Sigmoid colon (tissue), 6 donors: ENCODE measurements at regions not wholly inside any gene's neighbourhood (a gene's known extent, or its start where the extent isn't known, plus 50 kb on each side); places are given as distances from the start of the nearest gene placed in this dataset.

Experiments used
- DNase-seq: peaks from one replicate; pipeline ENCODE4 v3.0.0-alpha.2; 2019
- H3K27ac ChIP-seq, 4 donors: fragments of 200-600 bp; sonication (generic); one replicate each; pipeline ENCODE4 v1.5.1; 2016 to 2019; ENCODE audit warnings: mild to moderate bottlenecking in 1 of 4
- H3K27me3 ChIP-seq, 3 donors: fragments of 200-600 bp; sonication (generic); one replicate each; pipeline ENCODE4 v1.5.1; 2019; ENCODE audit warnings: mild to moderate bottlenecking in 1 of 3
- H3K36me3 ChIP-seq, 4 donors: fragments of 200-600 bp; sonication (generic); one replicate each; pipeline ENCODE4 v1.5.1; 2016 to 2019
- H3K4me1 ChIP-seq, 4 donors: fragments of 200-600 bp; sonication (generic); one replicate each; pipeline ENCODE4 v1.5.1; 2017 to 2019
- H3K4me3 ChIP-seq, 4 donors: fragments of 200-600 bp; sonication (generic); one replicate each; pipeline ENCODE4 v1.5.1; 2017 to 2019; ENCODE audit warnings: mild to moderate bottlenecking in 2 of 4, moderate library complexity in 1 of 4
- H3K9me3 ChIP-seq, 4 donors: fragments of 200-600 bp in 3 of 4; sonication (generic) in 3 of 4; one replicate each; pipeline versions ENCODE4 v1.5.1 to v1.6.1; 2013 to 2019
- EP300 ChIP-seq, 4 donors: sonication (generic); formaldehyde crosslinking; IDR thresholded peaks; one replicate each; pipeline ENCODE4 v1.6.1; 2017; ENCODE audit warnings: antibody characterized with exemption in 4 of 4
- POLR2A ChIP-seq, 2 donors: fragments of 450-650 bp; IDR thresholded peaks; one replicate each; pipeline ENCODE4 v1.6.1; 2016; ENCODE audit warnings: antibody characterized with exemption in 2 of 2, mild to moderate bottlenecking in 2 of 2, moderate library complexity in 2 of 2
- POLR2AphosphoS5 ChIP-seq, 4 donors: sonication (generic); formaldehyde crosslinking; IDR thresholded peaks; one replicate each; pipeline ENCODE4 v1.6.1; 2017; ENCODE audit warnings: antibody characterized with exemption in 4 of 4
- WGBS, 2 donors: extraction: QIAGEN DNeasy Blood & Tissue Kit; methylation state at CpG; one replicate each; pipeline ENCODE4 v1.1.7; 2013; 5-methylcytosine and 5-hydroxymethylcytosine counted together
- intact Hi-C: fragments of 100-400 bp; cut with DNase I; formaldehyde crosslinking; loops from one replicate; pipeline ENCODE4 v1.15.1; 2023
- TF ChIP-seq, protein P1 (sequence below), 4 experiments: fragments of 450-650 bp in 3 of 4; fragments of 200-600 bp in 1 of 4; IDR thresholded peaks; one replicate each; pipeline ENCODE4 v1.5.1; 2016 to 2019; ENCODE audit warnings: antibody characterized with exemption in 4 of 4, mild to moderate bottlenecking in 3 of 4, moderate library complexity in 2 of 4
- donor health status: healthy with polysubstance abuse.
- donor health status: healthy.

DNA sequence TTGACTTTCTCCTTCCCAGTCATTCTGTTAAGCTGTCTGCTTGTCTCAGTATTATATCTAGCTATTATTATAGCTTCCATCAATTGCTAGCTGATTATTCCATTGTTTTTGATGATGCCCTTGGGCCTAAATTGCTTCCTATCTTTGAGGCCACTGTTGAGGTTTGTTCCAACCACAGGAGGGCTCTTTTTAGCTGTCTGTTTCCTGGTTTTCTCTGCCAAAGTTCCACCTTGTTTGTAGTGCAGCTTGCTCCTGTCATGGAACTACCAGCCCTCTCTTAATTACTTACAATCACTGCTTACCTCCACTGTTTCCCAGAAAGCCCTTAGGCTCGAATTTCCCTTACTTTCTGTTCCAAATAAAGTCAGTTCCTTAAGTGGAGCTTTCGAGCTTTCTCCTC, 118.7 kb upstream of the SEC61G start:
- intact Hi-C loops: no loop called here
- Histone ChIP-seq H3K27me3 (no peaks in the 10 kb centered on the region), H3K27ac (no peak overlapping the region), H3K4me3 (no peak overlapping the region), H3K9me3 (no peaks in the 10 kb centered on the region), H3K4me1 (no peaks in the 10 kb centered on the region), H3K36me3 (no peaks in the 10 kb centered on the region)
- TF ChIP-seq EP300 (IDR thresholded peaks at IDR 0.05) (no peak), POLR2A (IDR thresholded peaks at IDR 0.05) (no peak), POLR2AphosphoS5 (IDR thresholded peaks at IDR 0.05) (no peak)
- TF ChIP-seq, protein P1, sequence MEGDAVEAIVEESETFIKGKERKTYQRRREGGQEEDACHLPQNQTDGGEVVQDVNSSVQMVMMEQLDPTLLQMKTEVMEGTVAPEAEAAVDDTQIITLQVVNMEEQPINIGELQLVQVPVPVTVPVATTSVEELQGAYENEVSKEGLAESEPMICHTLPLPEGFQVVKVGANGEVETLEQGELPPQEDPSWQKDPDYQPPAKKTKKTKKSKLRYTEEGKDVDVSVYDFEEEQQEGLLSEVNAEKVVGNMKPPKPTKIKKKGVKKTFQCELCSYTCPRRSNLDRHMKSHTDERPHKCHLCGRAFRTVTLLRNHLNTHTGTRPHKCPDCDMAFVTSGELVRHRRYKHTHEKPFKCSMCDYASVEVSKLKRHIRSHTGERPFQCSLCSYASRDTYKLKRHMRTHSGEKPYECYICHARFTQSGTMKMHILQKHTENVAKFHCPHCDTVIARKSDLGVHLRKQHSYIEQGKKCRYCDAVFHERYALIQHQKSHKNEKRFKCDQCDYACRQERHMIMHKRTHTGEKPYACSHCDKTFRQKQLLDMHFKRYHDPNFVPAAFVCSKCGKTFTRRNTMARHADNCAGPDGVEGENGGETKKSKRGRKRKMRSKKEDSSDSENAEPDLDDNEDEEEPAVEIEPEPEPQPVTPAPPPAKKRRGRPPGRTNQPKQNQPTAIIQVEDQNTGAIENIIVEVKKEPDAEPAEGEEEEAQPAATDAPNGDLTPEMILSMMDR (IDR thresholded peaks at IDR 0.05): no peak
- no peak for DNase-seq
- WGBS, 2 donors: 47 to 55% methylated on average over 2 of the region's 2 CpGs

DNA sequence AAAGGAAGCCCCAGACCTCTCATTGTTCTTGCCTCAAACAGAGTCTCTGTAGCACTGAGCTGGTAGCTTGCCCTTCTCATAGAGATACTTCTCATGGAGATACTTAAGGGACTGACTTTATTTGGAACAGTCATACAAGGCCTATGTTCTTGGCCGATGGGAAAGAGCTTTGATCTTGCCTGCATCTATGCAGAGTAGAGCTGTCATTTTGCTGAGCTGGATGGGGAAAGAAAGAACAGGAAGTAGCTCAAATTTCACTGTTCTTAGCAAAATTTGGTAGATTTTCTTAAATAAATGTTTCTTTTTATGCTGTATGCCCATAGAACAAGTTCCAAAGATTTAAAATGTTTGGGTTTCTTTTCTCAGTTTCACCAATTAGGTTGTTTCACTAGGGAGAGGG, 119.3 kb upstream of the SEC61G start:
- DNase-seq: no peak
- no peaks in the 10 kb centered on the region for H3K27me3 ChIP-seq
- H3K9me3 ChIP-seq: no peaks in the 10 kb centered on the region
- H3K36me3 ChIP-seq: no peaks in the 10 kb centered on the region
- TF ChIP-seq EP300 (IDR thresholded peaks at IDR 0.05) (no peak), POLR2A (IDR thresholded peaks at IDR 0.05) (no peak), POLR2AphosphoS5 (IDR thresholded peaks at IDR 0.05) (no peak)
- TF ChIP-seq, protein P1 (IDR thresholded peaks at IDR 0.05): no peak
- no peak overlapping the region for H3K27ac ChIP-seq
- H3K4me1 ChIP-seq: no peaks in the 10 kb centered on the region
- H3K4me3 ChIP-seq: no peak overlapping the region
- intact Hi-C loops: no loop called here
- WGBS, 2 donors: 63 to 76% methylated on average over 1 of the region's 1 CpG

DNA sequence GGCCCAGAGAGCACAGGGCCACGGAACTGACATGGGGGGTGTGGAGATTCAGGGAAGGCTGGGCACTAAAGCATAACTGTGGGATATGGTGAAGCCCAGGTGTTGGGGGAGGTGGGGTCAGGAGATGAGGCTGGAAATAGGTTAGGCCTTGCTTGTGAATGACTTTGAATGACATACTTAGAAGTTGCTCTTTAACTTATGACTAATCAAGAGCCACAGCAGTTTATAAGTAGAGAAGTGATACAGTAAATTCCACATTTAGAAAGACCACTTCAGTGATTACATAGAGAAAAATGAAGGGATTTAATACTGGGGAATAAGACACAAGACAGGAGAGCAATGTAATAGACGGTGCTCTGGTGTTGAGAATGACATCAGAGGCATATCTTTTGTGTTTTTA, 120.8 kb upstream of the SEC61G start:
- no peak for DNase-seq
- H3K9me3 ChIP-seq: no peaks in the 10 kb centered on the region
- H3K27me3 ChIP-seq: no peaks in the 10 kb centered on the region
- no peak overlapping the region for H3K4me3 ChIP-seq
- no peaks in the 10 kb centered on the region for H3K36me3 ChIP-seq
- H3K27ac ChIP-seq: no peak overlapping the region
- H3K4me1 ChIP-seq: peaks cover 0 to 5% (median 0%) of the 10 kb centered on the region in 4 donors
- intact Hi-C loops: no loop called here
- WGBS, 2 donors: 53 to 72% methylated on average over 2 of the region's 2 CpGs
- TF ChIP-seq EP300 (IDR thresholded peaks at IDR 0.05): no peak
- TF ChIP-seq, protein P1 (IDR thresholded peaks at IDR 0.05): no peak
- no peak for TF ChIP-seq POLR2A (IDR thresholded peaks at IDR 0.05)
- TF ChIP-seq POLR2AphosphoS5 (IDR thresholded peaks at IDR 0.05): no peak

DNA sequence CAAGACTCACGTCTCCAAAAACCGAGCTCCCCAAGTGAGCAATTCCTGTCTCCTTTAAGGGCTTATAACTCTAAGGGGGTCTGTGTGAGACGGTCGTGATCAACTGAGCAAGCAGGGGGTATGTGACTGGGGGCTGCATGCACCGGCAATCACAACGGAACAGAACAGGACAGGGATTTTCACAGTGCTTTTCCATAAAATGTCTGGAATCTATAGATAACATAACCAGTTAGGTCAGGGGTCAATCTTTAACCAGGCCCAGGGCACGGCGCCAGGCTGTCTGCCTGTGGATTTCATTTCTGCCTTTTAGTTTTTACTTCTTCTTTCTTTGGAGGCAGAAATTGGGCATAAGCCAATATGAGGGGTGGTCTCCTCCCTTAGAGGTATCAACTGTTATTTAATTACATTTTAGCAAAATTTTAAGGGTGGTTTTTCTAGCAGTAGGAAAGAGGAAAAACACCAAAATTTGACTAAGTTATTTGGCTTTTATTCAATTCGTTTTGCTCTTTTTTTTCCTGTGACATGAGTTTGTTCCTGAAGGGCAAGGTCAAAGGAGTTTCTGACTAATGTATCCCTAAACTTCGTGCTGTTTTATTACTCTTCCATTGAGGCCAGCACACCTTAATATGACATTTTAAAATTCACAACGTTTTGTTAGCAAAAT, 121.4 kb upstream of the SEC61G start:
- 27 to 59% methylated on average over 11 of the region's 11 CpGs for WGBS, 2 donors
- H3K4me3 ChIP-seq: no peak overlapping the region

DNA sequence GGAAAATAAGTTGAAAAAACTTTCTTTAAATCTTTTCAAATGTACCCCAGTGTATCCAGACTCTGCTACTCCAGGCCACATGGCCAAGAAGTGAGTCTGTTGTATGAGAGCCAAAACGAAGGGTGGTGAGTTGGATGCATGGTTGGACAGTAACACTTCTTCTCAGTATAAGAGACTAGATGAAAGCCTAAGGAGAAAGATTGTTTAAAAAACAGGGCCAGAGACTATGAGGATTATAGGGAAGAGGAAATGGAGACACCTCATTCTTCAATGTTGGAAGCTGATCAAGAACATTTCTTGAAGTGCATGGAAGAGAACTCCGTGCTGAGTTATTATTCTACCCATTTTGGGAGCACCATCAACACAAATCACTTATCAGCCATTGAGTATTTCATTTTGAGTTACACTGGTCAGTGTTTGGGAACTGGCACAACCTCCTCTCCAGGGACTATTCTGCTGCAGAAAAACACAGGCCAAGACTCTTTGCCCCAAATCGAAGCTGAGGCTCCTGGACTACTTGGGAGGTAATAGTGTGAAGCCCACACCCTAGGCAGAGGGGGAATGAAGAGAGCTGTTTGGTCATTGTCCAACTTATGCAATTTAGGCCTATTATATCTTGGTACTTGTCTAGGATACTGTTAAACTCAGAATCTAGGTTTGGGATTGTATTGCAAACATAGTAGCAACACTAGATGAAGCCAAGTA, 123.0 kb upstream of the SEC61G start:
- intact Hi-C loops: no loop called here
- H3K4me1 ChIP-seq: peaks cover 0 to 5% (median 0%) of the 10 kb centered on the region in 4 donors
- H3K27ac ChIP-seq: no peak overlapping the region
- no peaks in the 10 kb centered on the region for H3K9me3 ChIP-seq
- H3K27me3 ChIP-seq: no peaks in the 10 kb centered on the region
- TF ChIP-seq, protein P1 (IDR thresholded peaks at IDR 0.05): no peak
- TF ChIP-seq POLR2AphosphoS5 (IDR thresholded peaks at IDR 0.05) (no peak), POLR2A (IDR thresholded peaks at IDR 0.05) (no peak), EP300 (IDR thresholded peaks at IDR 0.05) (no peak)
- H3K36me3 ChIP-seq: no peaks in the 10 kb centered on the region
- H3K4me3 ChIP-seq: no peak overlapping the region
- no peak for DNase-seq
- WGBS, 2 donors: 75 to 81% methylated on average over 3 of the region's 3 CpGs

More for the DNA sequence above, 121.4 kb upstream of the SEC61G start:
- no peaks in the 10 kb centered on the region for H3K36me3 ChIP-seq
- H3K27ac ChIP-seq: no peak overlapping the region
- intact Hi-C loops: no loop called here
- no peak for TF ChIP-seq POLR2A (IDR thresholded peaks at IDR 0.05)
- no peaks in the 10 kb centered on the region for H3K27me3 ChIP-seq
- DNase-seq: no peak
- H3K4me1 ChIP-seq: peaks cover 0 to 5% (median 0%) of the 10 kb centered on the region in 4 donors
- H3K9me3 ChIP-seq: no peaks in the 10 kb centered on the region
